ENCODE measurements at regions not wholly inside any gene's neighbourhood (a gene's known extent, or its start where the extent isn't known, plus 50 kb on each side); places are given as distances from the start of the nearest gene placed in this dataset.

- TF ChIP-seq POLR2AphosphoS5 (IDR thresholded peaks at IDR 0.05) (no peak), CTCF (IDR thresholded peaks at IDR 0.05) (no peak)
These were observed 95.7 kb upstream of the EGFLAM start for GRCh38 chr5:38162625-38163024.
